Panc1 (cell line): ENCODE measurements at regions not wholly inside any gene's neighbourhood (a gene's known extent, or its start where the extent isn't known, plus 50 kb on each side); places are given as distances from the start of the nearest gene placed in this dataset.

Experiments
- POLR2AphosphoS5 ChIP-seq: IDR thresholded peaks from 2 replicates; pipeline ENCODE4 v1.6.1; 2012; ENCODE audit warnings: mild to moderate bottlenecking, low read depth, low read length, moderate library complexity
- SIN3A ChIP-seq: IDR thresholded peaks from 2 replicates; pipeline ENCODE4 v1.6.1; 2012; ENCODE audit warnings: low read depth, mild to moderate bottlenecking, low read length, moderate library complexity, borderline replicate concordance; ENCODE audit not compliant: insufficient read depth
- TCF7L2 ChIP-seq: IDR thresholded peaks from 2 replicates; pipeline ENCODE4 v1.6.1; 2011; ENCODE audit warnings: mild to moderate bottlenecking, low read depth, low read length, inconsistent platforms
- TF ChIP-seq, protein P1 (sequence below): fragments of 450-650 bp; IDR thresholded peaks from 2 replicates; pipeline ENCODE4 v1.5.1; 2017; ENCODE audit warnings: mild to moderate bottlenecking

DNA sequence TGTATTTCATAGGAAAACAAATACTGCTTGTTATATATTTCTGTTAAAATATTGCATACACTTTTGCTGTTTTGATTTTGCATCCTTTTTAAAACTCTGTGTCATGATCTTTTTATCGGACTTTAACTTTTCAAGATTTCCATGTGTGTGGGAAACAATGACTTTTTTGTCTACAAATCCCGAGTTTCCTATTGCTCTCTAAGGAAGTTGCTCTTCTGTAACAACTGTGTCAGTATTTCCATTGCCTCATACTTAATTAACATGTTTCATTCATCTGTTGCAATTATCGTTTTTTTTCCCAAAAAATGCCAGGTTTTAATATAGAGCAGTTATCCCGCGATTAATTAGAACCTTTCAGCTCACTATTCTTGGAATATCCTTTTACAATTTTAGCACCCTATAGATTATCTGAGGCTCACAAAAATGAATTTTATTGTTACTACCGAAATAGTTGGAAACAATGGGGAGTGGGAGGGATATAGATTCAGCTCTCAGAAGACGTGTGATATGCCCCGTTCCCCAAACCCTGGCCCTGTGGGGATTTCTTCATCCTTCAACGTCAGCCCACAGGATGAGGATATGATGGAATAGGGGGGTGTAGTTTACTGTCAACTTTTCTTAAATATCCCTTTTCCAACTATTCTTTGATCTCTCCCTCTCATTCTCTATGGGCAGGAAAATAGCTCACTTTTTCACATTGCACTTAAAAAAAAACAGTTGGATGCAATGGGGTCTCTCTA, 297.6 kb upstream of the IGFBP3 start:
- TF ChIP-seq, protein P1, sequence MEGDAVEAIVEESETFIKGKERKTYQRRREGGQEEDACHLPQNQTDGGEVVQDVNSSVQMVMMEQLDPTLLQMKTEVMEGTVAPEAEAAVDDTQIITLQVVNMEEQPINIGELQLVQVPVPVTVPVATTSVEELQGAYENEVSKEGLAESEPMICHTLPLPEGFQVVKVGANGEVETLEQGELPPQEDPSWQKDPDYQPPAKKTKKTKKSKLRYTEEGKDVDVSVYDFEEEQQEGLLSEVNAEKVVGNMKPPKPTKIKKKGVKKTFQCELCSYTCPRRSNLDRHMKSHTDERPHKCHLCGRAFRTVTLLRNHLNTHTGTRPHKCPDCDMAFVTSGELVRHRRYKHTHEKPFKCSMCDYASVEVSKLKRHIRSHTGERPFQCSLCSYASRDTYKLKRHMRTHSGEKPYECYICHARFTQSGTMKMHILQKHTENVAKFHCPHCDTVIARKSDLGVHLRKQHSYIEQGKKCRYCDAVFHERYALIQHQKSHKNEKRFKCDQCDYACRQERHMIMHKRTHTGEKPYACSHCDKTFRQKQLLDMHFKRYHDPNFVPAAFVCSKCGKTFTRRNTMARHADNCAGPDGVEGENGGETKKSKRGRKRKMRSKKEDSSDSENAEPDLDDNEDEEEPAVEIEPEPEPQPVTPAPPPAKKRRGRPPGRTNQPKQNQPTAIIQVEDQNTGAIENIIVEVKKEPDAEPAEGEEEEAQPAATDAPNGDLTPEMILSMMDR, result no peak
- TF ChIP-seq POLR2AphosphoS5 (no peak), TCF7L2 (no peak), SIN3A (no peak)
